Epithelial cell of proximal tubule (primary cell): ENCODE measurements at regions not wholly inside any gene's neighbourhood (a gene's known extent, or its start where the extent isn't known, plus 50 kb on each side); places are given as distances from the start of the nearest gene placed in this dataset.

Experiments used
- DNase-seq: peaks from one replicate; pipeline ENCODE4 v3.0.0-alpha.2; 2011; ENCODE audit warnings: low read depth
- H3K4me3 ChIP-seq: 2 replicates; pipeline ENCODE4 v1.5.1; 2011; ENCODE audit warnings: low read depth, mild to moderate bottlenecking, low read length
- TF ChIP-seq, protein P1 (sequence below): conservative IDR thresholded peaks from 2 replicates; pipeline ENCODE4 v1.5.1; 2012; ENCODE audit warnings: low read depth, mild to moderate bottlenecking, low read length

- DNase-seq: no peak
- TF ChIP-seq, protein P1, sequence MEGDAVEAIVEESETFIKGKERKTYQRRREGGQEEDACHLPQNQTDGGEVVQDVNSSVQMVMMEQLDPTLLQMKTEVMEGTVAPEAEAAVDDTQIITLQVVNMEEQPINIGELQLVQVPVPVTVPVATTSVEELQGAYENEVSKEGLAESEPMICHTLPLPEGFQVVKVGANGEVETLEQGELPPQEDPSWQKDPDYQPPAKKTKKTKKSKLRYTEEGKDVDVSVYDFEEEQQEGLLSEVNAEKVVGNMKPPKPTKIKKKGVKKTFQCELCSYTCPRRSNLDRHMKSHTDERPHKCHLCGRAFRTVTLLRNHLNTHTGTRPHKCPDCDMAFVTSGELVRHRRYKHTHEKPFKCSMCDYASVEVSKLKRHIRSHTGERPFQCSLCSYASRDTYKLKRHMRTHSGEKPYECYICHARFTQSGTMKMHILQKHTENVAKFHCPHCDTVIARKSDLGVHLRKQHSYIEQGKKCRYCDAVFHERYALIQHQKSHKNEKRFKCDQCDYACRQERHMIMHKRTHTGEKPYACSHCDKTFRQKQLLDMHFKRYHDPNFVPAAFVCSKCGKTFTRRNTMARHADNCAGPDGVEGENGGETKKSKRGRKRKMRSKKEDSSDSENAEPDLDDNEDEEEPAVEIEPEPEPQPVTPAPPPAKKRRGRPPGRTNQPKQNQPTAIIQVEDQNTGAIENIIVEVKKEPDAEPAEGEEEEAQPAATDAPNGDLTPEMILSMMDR: no peak
- H3K4me3 ChIP-seq: no peak overlapping the region
These were observed 1160.4 kb downstream of the BRD1 start for GRCh38 chr22:48667289-48667688.

DNA sequence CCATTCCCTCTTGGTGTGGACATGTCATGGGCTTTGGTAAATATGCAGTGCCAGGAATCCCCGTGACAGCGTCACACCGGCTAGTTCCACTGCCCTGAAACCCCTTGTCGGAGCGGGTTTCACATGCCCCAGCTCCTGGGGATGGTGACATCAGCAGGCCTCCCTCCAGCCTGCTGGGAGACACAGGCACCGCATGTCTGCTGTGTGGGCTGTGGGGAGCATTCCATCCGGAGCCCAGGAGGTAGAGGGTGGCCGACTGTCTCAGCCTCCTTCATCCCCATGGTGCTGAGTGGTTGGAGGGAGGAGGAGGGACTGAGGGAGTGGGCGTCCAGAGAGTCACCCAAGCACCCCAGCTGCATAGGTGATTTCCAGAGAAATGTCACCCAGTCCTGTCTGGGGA, 1161.1 kb downstream of the BRD1 start:
- no peak for DNase-seq
- no peak overlapping the region for H3K4me3 ChIP-seq
- TF ChIP-seq, protein P1: no peak

GRCh38 chr22:48665311-48665995, 1162.2 kb downstream of the BRD1 start:
- TF ChIP-seq, protein P1: no peak
- H3K4me3 ChIP-seq: no peak overlapping the region
- no peak for DNase-seq

DNA sequence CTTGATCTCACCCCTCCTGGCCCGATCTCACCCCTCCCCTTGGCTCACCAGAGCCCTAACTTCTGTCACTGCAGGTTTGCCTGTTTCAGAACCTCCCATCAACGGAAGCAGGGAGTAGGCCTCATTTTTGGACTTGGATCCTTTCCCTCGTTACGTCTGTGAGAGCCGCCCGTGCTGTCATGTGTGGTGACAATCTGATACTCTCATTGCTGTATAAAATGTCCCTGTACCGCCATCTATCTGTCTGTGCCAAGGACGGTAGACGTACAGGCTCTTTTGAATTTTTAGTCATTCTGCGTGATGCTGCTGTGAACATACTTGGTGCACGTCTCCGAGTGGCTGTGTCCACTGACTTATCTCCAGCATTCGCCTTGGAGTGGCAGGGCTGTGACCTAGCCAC, 1163.1 kb downstream of the BRD1 start:
- TF ChIP-seq, protein P1: no peak
- no peak overlapping the region for H3K4me3 ChIP-seq
- DNase-seq: no peak

DNA sequence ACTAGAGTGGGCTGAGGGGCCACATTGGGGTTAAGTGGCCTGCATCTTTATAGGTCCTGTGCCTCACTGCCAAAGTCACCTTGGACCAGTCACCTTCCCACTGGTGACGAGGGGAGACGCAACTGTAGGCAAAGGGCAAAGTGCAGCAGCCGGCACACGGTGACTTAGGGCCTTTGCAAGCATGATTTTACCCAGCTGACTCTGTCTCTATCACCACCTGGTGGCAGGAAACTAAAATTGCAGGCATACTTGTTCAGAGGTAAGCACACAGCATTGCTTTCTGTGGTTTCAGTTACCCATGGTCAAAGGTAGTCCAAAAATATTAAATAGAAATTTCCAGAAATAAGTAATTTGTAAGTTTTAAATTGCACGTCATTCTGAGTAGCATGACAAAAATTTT, 1164.4 kb downstream of the BRD1 start:
- TF ChIP-seq, protein P1: peak; percentile 38
- H3K4me3 ChIP-seq: no peak overlapping the region

GRCh38 chr22:48662476-48663135, 1165.1 kb downstream of the BRD1 start:
- no peak overlapping the region for H3K4me3 ChIP-seq
- TF ChIP-seq, protein P1: no peak
- no peak for DNase-seq

More for the DNA sequence above, 1164.4 kb downstream of the BRD1 start:
- no peak for DNase-seq

GRCh38 chr22:48661984-48662383, 1165.7 kb downstream of the BRD1 start:
- H3K4me3 ChIP-seq: no peak overlapping the region
- DNase-seq: no peak
- TF ChIP-seq, protein P1: no peak
